ENCODE measurements at regions not wholly inside any gene's neighbourhood (a gene's known extent, or its start where the extent isn't known, plus 50 kb on each side); places are given as distances from the start of the nearest gene placed in this dataset.

- H3K4me2 ChIP-seq (ENCODE audit: low read length), result no peak overlapping the region
- no peak overlapping the region for H2BK12ac ChIP-seq (ENCODE audit: low read length)
- no peaks in the 10 kb centered on the region for H3K9me3 ChIP-seq (ENCODE audit: insufficient read depth, low read depth, low read length)
- H3K79me1 ChIP-seq (ENCODE audit: low read length), result no peaks in the 10 kb centered on the region
- no peak overlapping the region for H3K23ac ChIP-seq (ENCODE audit: low read length)
- H4K91ac ChIP-seq (ENCODE audit: low read depth, low read length), result no peak overlapping the region
- H3K4ac ChIP-seq (ENCODE audit: low read depth, low read length), result no peak overlapping the region
- H2BK120ac ChIP-seq (ENCODE audit: insufficient read depth, low read length, poor library complexity), result no peak overlapping the region
- no peaks in the 10 kb centered on the region for H3K4me1 ChIP-seq (ENCODE audit: control insufficient read depth in 1 of 2, insufficient read depth in 2 of 2, low read length in 2 of 2)
- no peak overlapping the region for H4K12ac ChIP-seq (ENCODE audit: low read depth, low read length)
- H3K18ac ChIP-seq (ENCODE audit: low read length), result no peak overlapping the region
- H2BK5ac ChIP-seq (ENCODE audit: low read depth, low read length, poor library complexity), result no peak overlapping the region
- DNase-seq, result no peak
- H3K14ac ChIP-seq (ENCODE audit: low read length), result no peak overlapping the region
- H2AFZ ChIP-seq (ENCODE audit: insufficient read depth, low read length, poor library complexity), result no peak overlapping the region
- H3K9ac ChIP-seq (ENCODE audit: low read length), result no peak overlapping the region
- WGBS (ENCODE audit: extremely low coverage, insufficient coverage, insufficient read length), result no CpG with 5 or more reads among the region's 1 CpG
- H3K4me3 ChIP-seq (ENCODE audit: low read depth, low read length), result no peak overlapping the region
- no peaks in the 10 kb centered on the region for H3K36me3 ChIP-seq (ENCODE audit: control insufficient read depth in 1 of 2, insufficient read depth in 2 of 2, low read length in 2 of 2)
- no peaks in the 10 kb centered on the region for H3K27me3 ChIP-seq (ENCODE audit: insufficient read depth, low read length)
- H2AK5ac ChIP-seq (ENCODE audit: low read length), result no peak overlapping the region
- H3K27ac ChIP-seq (ENCODE audit: low read depth, low read length), result no peak overlapping the region
- H3K79me2 ChIP-seq (ENCODE audit: control insufficient read depth, insufficient read depth, low read length, poor library complexity), result no peaks in the 10 kb centered on the region
- no peak overlapping the region for H4K8ac ChIP-seq (ENCODE audit: low read depth, low read length)
These were observed 171.4 kb upstream of the NPY2R start for GRCh38 chr4:155037031-155037430.

DNA sequence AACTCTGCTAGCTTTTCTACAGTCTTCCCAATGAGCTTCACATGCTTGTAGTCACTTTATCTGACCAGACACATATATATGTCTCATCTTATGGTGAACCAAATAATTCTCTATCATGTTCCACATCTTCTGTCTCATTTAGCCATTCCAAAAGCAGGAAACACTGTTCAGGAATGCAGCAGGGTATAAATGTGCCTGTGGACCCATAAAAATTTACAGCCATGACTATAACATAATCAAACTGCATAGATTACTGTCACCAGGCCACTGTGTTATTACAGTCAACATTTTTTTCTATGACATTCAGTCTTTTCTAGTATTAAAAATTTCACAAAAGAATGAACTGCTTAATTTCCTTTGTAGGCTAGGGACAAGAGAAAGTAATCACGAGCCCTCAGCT is 170.0 kb upstream of the NPY2R start:
- no peaks in the 10 kb centered on the region for H3K9me3 ChIP-seq (ENCODE audit: insufficient read depth, low read depth, low read length)
- H2BK5ac ChIP-seq (ENCODE audit: low read depth, low read length, poor library complexity), result no peak overlapping the region
- no peaks in the 10 kb centered on the region for H3K36me3 ChIP-seq (ENCODE audit: control insufficient read depth in 1 of 2, insufficient read depth in 2 of 2, low read length in 2 of 2)
- no peak overlapping the region for H3K23ac ChIP-seq (ENCODE audit: low read length)
- H3K79me2 ChIP-seq (ENCODE audit: control insufficient read depth, insufficient read depth, low read length, poor library complexity), result no peaks in the 10 kb centered on the region
- H2AK5ac ChIP-seq (ENCODE audit: low read length), result no peak overlapping the region
- no peak overlapping the region for H3K18ac ChIP-seq (ENCODE audit: low read length)
- H4K8ac ChIP-seq (ENCODE audit: low read depth, low read length), result no peak overlapping the region
- no peaks in the 10 kb centered on the region for H3K27me3 ChIP-seq (ENCODE audit: insufficient read depth, low read length)
- H3K27ac ChIP-seq (ENCODE audit: low read depth, low read length), result no peak overlapping the region
- H2BK120ac ChIP-seq (ENCODE audit: insufficient read depth, low read length, poor library complexity), result no peak overlapping the region
- no peaks in the 10 kb centered on the region for H3K4me1 ChIP-seq (ENCODE audit: control insufficient read depth in 1 of 2, insufficient read depth in 2 of 2, low read length in 2 of 2)
- no peak overlapping the region for H3K14ac ChIP-seq (ENCODE audit: low read length)
- no peak overlapping the region for H3K4ac ChIP-seq (ENCODE audit: low read depth, low read length)
- no peak overlapping the region for H2AFZ ChIP-seq (ENCODE audit: insufficient read depth, low read length, poor library complexity)
- no peak overlapping the region for H3K4me3 ChIP-seq (ENCODE audit: low read depth, low read length)
- no peak overlapping the region for H4K91ac ChIP-seq (ENCODE audit: low read depth, low read length)
- WGBS (ENCODE audit: extremely low coverage, insufficient coverage, insufficient read length), result no CpG with 5 or more reads among the region's 1 CpG
- no peak overlapping the region for H3K4me2 ChIP-seq (ENCODE audit: low read length)
- DNase-seq, result no peak
- no peaks in the 10 kb centered on the region for H3K79me1 ChIP-seq (ENCODE audit: low read length)
- H2BK12ac ChIP-seq (ENCODE audit: low read length), result no peak overlapping the region
- no peak overlapping the region for H3K9ac ChIP-seq (ENCODE audit: low read length)
- H4K12ac ChIP-seq (ENCODE audit: low read depth, low read length), result no peak overlapping the region

DNA sequence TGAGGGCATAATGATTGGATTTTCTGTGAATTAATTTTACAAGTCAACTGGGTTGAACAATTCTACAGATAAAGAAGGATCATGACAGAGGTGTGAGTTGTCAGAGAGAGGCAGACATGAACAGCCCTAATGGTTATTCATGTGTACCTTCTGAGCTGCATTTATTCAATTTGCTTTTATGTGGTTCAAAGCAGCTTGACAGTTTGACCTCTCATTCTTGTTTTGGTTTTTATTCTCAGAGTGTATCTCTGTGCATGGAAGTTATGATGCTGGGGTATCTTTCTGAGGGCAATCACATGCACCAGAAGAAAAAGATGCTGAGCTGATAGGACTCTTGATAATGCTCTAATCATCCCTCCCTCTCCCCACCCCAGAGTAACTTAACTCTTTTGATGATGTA is 169.3 kb upstream of the NPY2R start:
- no peak overlapping the region for H3K4me3 ChIP-seq (ENCODE audit: low read depth, low read length)
- H2AK5ac ChIP-seq (ENCODE audit: low read length), result no peak overlapping the region
- DNase-seq, result no peak
- H4K91ac ChIP-seq (ENCODE audit: low read depth, low read length), result no peak overlapping the region
- no peak overlapping the region for H4K12ac ChIP-seq (ENCODE audit: low read depth, low read length)
- H3K4ac ChIP-seq (ENCODE audit: low read depth, low read length), result no peak overlapping the region
- H3K4me1 ChIP-seq (ENCODE audit: control insufficient read depth in 1 of 2, insufficient read depth in 2 of 2, low read length in 2 of 2), result no peaks in the 10 kb centered on the region
- no peaks in the 10 kb centered on the region for H3K36me3 ChIP-seq (ENCODE audit: control insufficient read depth in 1 of 2, insufficient read depth in 2 of 2, low read length in 2 of 2)
- H3K18ac ChIP-seq (ENCODE audit: low read length), result no peak overlapping the region
- no peak overlapping the region for H2BK120ac ChIP-seq (ENCODE audit: insufficient read depth, low read length, poor library complexity)
- no peaks in the 10 kb centered on the region for H3K79me1 ChIP-seq (ENCODE audit: low read length)
- no peaks in the 10 kb centered on the region for H3K9me3 ChIP-seq (ENCODE audit: insufficient read depth, low read depth, low read length)
- H2BK5ac ChIP-seq (ENCODE audit: low read depth, low read length, poor library complexity), result no peak overlapping the region
- no peak overlapping the region for H3K23ac ChIP-seq (ENCODE audit: low read length)
- no peak overlapping the region for H2AFZ ChIP-seq (ENCODE audit: insufficient read depth, low read length, poor library complexity)
- H3K27me3 ChIP-seq (ENCODE audit: insufficient read depth, low read length), result no peaks in the 10 kb centered on the region
- no peak overlapping the region for H3K27ac ChIP-seq (ENCODE audit: low read depth, low read length)
- H3K4me2 ChIP-seq (ENCODE audit: low read length), result no peak overlapping the region
- no peak overlapping the region for H3K9ac ChIP-seq (ENCODE audit: low read length)
- H3K79me2 ChIP-seq (ENCODE audit: control insufficient read depth, insufficient read depth, low read length, poor library complexity), result no peaks in the 10 kb centered on the region
- H3K14ac ChIP-seq (ENCODE audit: low read length), result no peak overlapping the region
- H2BK12ac ChIP-seq (ENCODE audit: low read length), result no peak overlapping the region
- H4K8ac ChIP-seq (ENCODE audit: low read depth, low read length), result no peak overlapping the region

- Histone ChIP-seq H3K36me3 (ENCODE audit: control insufficient read depth in 1 of 2, insufficient read depth in 2 of 2, low read length in 2 of 2) (no peaks in the 10 kb centered on the region), H2BK12ac (ENCODE audit: low read length) (no peak overlapping the region), H2AFZ (ENCODE audit: insufficient read depth, low read length, poor library complexity) (no peak overlapping the region), H3K79me1 (ENCODE audit: low read length) (no peaks in the 10 kb centered on the region), H2BK5ac (ENCODE audit: low read depth, low read length, poor library complexity) (no peak overlapping the region), H3K14ac (ENCODE audit: low read length) (no peak overlapping the region), H3K23ac (ENCODE audit: low read length) (no peak overlapping the region), H3K4me1 (ENCODE audit: control insufficient read depth in 1 of 2, insufficient read depth in 2 of 2, low read length in 2 of 2) (no peaks in the 10 kb centered on the region), H4K91ac (ENCODE audit: low read depth, low read length) (no peak overlapping the region), H3K4me3 (ENCODE audit: low read depth, low read length) (no peak overlapping the region), H3K79me2 (ENCODE audit: control insufficient read depth, insufficient read depth, low read length, poor library complexity) (no peaks in the 10 kb centered on the region), H3K18ac (ENCODE audit: low read length) (no peak overlapping the region), H4K12ac (ENCODE audit: low read depth, low read length) (no peak overlapping the region), H3K4ac (ENCODE audit: low read depth, low read length) (no peak overlapping the region), H2AK5ac (ENCODE audit: low read length) (no peak overlapping the region), H3K27me3 (ENCODE audit: insufficient read depth, low read length) (no peaks in the 10 kb centered on the region), H3K27ac (ENCODE audit: low read depth, low read length) (no peak overlapping the region), H3K9ac (ENCODE audit: low read length) (no peak overlapping the region), H3K9me3 (ENCODE audit: insufficient read depth, low read depth, low read length) (no peaks in the 10 kb centered on the region), H4K8ac (ENCODE audit: low read depth, low read length) (no peak overlapping the region), H3K4me2 (ENCODE audit: low read length) (no peak overlapping the region), H2BK120ac (ENCODE audit: insufficient read depth, low read length, poor library complexity) (no peak overlapping the region)
- DNase-seq, result no peak
- no CpG with 5 or more reads among the region's 3 CpGs for WGBS (ENCODE audit: extremely low coverage, insufficient coverage, insufficient read length)
These were observed 168.4 kb upstream of the NPY2R start for GRCh38 chr4:155040031-155040430.

DNA sequence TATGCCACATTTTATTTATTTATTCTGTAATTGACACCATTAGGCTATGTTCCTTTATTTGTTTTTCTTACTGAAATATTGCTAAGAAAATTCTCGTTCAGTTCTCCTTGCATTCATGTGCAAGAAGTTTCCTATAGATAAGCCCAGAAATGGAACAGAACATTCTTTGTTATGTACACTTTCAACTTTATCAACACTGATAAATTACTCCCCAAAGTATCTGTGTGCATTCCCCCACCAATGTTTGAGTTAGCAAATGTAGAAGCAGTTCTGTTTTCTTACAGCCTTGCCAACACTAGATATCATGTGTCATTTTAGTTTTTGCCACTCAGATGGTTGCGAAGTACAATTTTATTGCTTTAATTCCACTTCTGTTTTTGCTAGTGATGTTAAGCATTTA is 166.4 kb upstream of the NPY2R start:
- no peak overlapping the region for H2BK120ac ChIP-seq (ENCODE audit: insufficient read depth, low read length, poor library complexity)
- no peak overlapping the region for H3K27ac ChIP-seq (ENCODE audit: low read depth, low read length)
- no peak overlapping the region for H2BK5ac ChIP-seq (ENCODE audit: low read depth, low read length, poor library complexity)
- H3K79me2 ChIP-seq (ENCODE audit: control insufficient read depth, insufficient read depth, low read length, poor library complexity), result no peaks in the 10 kb centered on the region
- H3K9ac ChIP-seq (ENCODE audit: low read length), result no peak overlapping the region
- no peak overlapping the region for H4K91ac ChIP-seq (ENCODE audit: low read depth, low read length)
- no peaks in the 10 kb centered on the region for H3K36me3 ChIP-seq (ENCODE audit: control insufficient read depth in 1 of 2, insufficient read depth in 2 of 2, low read length in 2 of 2)
- H3K14ac ChIP-seq (ENCODE audit: low read length), result no peak overlapping the region
- H4K8ac ChIP-seq (ENCODE audit: low read depth, low read length), result no peak overlapping the region
- H3K27me3 ChIP-seq (ENCODE audit: insufficient read depth, low read length), result no peaks in the 10 kb centered on the region
- H2AFZ ChIP-seq (ENCODE audit: insufficient read depth, low read length, poor library complexity), result no peak overlapping the region
- no peak overlapping the region for H2BK12ac ChIP-seq (ENCODE audit: low read length)
- H4K12ac ChIP-seq (ENCODE audit: low read depth, low read length), result no peak overlapping the region
- H3K18ac ChIP-seq (ENCODE audit: low read length), result no peak overlapping the region
- no peak overlapping the region for H3K23ac ChIP-seq (ENCODE audit: low read length)
- H3K9me3 ChIP-seq (ENCODE audit: insufficient read depth, low read depth, low read length), result no peaks in the 10 kb centered on the region
- no peak overlapping the region for H3K4me3 ChIP-seq (ENCODE audit: low read depth, low read length)
- H3K4me2 ChIP-seq (ENCODE audit: low read length), result no peak overlapping the region
- no peak overlapping the region for H3K4ac ChIP-seq (ENCODE audit: low read depth, low read length)
- H3K79me1 ChIP-seq (ENCODE audit: low read length), result no peaks in the 10 kb centered on the region
- H2AK5ac ChIP-seq (ENCODE audit: low read length), result no peak overlapping the region
- no CpG with 5 or more reads among the region's 2 CpGs for WGBS (ENCODE audit: extremely low coverage, insufficient coverage, insufficient read length)
- no peak for DNase-seq
- H3K4me1 ChIP-seq (ENCODE audit: control insufficient read depth in 1 of 2, insufficient read depth in 2 of 2, low read length in 2 of 2), result no peaks in the 10 kb centered on the region
